HL-60 (cell line): ENCODE measurements at regions not wholly inside any gene's neighbourhood (a gene's known extent, or its start where the extent isn't known, plus 50 kb on each side); places are given as distances from the start of the nearest gene placed in this dataset.

Experiments used
- DNase-seq, 2 experiments: peaks; one replicate each; pipeline ENCODE4 v3.0.0-alpha.2; 2010 to 2020; ENCODE audit warnings: low read depth in 1 of 2, low spot score in 1 of 2
- H3K27ac ChIP-seq: fragments of 250-450 bp; sonication (Bioruptor Pico); replicated peaks from 2 replicates; pipeline ENCODE4 v1.5.1; 2020; ENCODE audit warnings: mild to moderate bottlenecking, moderate library complexity
- H3K27me3 ChIP-seq: fragments of 250-450 bp; sonication (Bioruptor Pico); 2 replicates; pipeline ENCODE4 v1.5.1; 2021; ENCODE audit warnings: mild to moderate bottlenecking, moderate library complexity; ENCODE audit not compliant: insufficient read depth, poor library complexity, severe bottlenecking
- H3K4me3 ChIP-seq: replicated peaks from 2 replicates; pipeline ENCODE4 v1.5.1; 2011; ENCODE audit warnings: mild to moderate bottlenecking, control low read depth, low read length; ENCODE audit not compliant: insufficient read depth
- CTCF ChIP-seq: IDR thresholded peaks from one replicate; pipeline ENCODE4 v1.5.1; 2011; ENCODE audit warnings: low read length, control low read depth, inconsistent platforms; ENCODE audit not compliant: insufficient read depth
- GABPA ChIP-seq: IDR thresholded peaks from 2 replicates; pipeline ENCODE4 v1.6.1; 2012; ENCODE audit warnings: low read depth
- POLR2AphosphoS5 ChIP-seq: IDR thresholded peaks from 2 replicates; pipeline ENCODE4 v1.6.1; 2012; ENCODE audit warnings: low read depth
- REST ChIP-seq: IDR thresholded peaks from 2 replicates; pipeline ENCODE4 v1.6.1; 2012; ENCODE audit warnings: low read depth; ENCODE audit not compliant: insufficient replicate concordance
- SPI1 ChIP-seq: IDR thresholded peaks from 2 replicates; pipeline ENCODE4 v1.6.1; 2012; ENCODE audit warnings: low read depth, mild to moderate bottlenecking, borderline replicate concordance

DNA sequence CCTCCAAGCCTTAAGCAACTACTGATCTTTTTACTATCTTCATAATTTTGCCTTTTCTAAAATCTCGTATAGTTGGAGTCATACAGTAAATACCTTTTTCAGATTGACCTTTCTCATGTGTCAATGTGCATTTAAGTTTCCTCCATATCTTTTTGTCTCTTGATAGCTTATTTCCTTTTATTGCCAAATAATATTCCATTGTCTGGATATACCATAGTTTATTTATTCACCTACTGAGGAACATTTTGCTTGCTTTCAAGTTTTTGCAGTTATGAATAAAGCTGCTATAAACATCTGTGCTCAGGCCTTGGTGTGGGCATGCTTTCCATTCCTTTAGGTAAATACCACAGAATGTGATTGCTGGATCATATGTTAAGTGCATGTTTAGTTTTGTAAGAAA is 161.2 kb upstream of the GNAI1 start:
- Histone ChIP-seq H3K27me3 (no peaks in the 10 kb centered on the region), H3K27ac (no peak overlapping the region), H3K4me3 (no peak overlapping the region)
- TF ChIP-seq REST, result no peak
- no peak for DNase-seq

DNA sequence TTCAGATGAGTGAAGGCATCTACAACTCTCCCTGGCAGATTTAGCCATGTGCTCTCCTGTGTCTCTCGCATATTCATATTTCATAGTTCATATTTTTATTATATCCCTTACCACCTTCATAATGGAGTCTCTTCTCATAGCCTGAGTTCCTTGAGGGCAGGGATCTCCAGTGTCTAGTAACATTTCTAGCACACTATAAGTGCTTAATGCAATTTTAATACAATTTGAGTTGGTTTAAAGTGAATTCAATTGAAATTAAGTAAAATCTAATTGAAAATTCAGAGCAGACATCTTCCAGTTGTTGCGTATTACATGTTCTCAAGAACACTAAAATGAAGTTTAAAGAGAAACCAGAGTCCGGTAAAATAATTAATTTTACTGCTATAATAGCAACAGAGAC is 163.6 kb upstream of the GNAI1 start:
- Histone ChIP-seq H3K4me3 (no peak overlapping the region), H3K27ac (no peak overlapping the region), H3K27me3 (no peaks in the 10 kb centered on the region)
- TF ChIP-seq CTCF (no peak), GABPA (no peak), REST (no peak), POLR2AphosphoS5 (no peak), SPI1 (no peak)
- no peak for DNase-seq

GRCh38 chr7:79968894-79969293 is 165.7 kb upstream of the GNAI1 start:
- no peak for DNase-seq
- Histone ChIP-seq H3K27me3 (no peaks in the 10 kb centered on the region), H3K4me3 (no peak overlapping the region), H3K27ac (no peak overlapping the region)
- TF ChIP-seq POLR2AphosphoS5 (no peak), CTCF (no peak), REST (no peak), SPI1 (no peak), GABPA (no peak)
